ENCODE measurements at regions not wholly inside any gene's neighbourhood (a gene's known extent, or its start where the extent isn't known, plus 50 kb on each side); places are given as distances from the start of the nearest gene placed in this dataset.

DNA sequence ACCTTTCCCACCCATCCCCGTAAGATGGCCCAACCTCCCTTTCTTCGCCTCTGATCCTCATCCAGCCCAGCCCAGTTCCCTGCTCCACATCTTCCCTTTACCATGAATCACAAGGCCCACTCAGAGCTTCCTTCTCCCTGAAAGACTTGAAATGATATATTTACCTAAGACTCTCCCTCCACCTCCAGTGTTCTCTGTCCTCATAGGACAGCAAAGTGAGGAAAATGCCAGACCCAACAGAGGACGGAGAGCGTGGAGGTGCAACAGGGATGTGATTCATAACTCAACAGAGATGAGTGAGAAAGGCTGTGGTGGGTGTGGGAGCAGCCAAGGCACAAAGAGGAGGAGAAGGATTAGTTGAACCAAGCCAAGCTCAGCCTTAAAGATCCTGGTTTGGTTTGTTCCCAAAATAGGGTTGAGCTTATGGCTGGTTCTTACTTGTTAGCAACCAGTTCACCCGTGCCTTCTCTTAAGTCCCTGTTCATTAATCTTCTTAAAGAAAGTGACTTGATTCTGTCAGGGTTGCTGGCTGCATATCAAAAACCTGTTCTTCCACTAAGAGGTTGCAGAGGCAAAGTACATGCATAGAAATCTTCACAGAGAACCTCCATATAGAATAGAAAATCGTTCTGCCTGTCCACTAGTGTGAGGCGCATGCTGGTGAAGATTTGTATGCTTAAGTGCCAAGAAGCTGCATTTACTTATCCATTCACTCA lies 183.2 kb downstream of the ACTL7B start:
- 29% methylated on average over 7 of the region's 7 CpGs for WGBS (ENCODE audit: low lambda C conversion rate)
- intact Hi-C loops (cut with micrococcal nuclease; ENCODE audit: unreplicated experiment) (loop anchor here (10.0 kb wide), 1 partner anchor 258 kb away; no protein-coding TSS in a partner anchor), in situ Hi-C loops (cut with HindIII; ENCODE audit: extremely low pct_ligation_motif_present, low pct_unique_long_range_greater_than_20kb) (no loop called here)
- CTCF ChIA-PET (ENCODE audit: low intra/inter-chr PET ratio, low total read pairs) = no interaction called here
- Histone ChIP-seq H3K79me2 (ENCODE audit: insufficient read depth, low read length) (no peaks in the 10 kb centered on the region), H3K9me3 (ENCODE audit: low read length) (no peaks in the 10 kb centered on the region), H3K36me3 (replicated peaks in 1 of 2; ENCODE audit: control insufficient read depth in 1 of 2, insufficient read depth in 2 of 2, low read length in 2 of 2) (no peaks in the 10 kb centered on the region), H3K9ac (ENCODE audit: insufficient read depth, low read depth, low read length) (no peak overlapping the region), H3K4me3 (replicated peaks in 1 of 3; ENCODE audit: insufficient read depth in 1 of 3, low read depth in 2 of 3, low read length in 3 of 3) (no peak overlapping the region), H2AFZ (ENCODE audit: low read length) (no peak overlapping the region), H3K27ac (ENCODE audit: extremely low read length, insufficient read depth, low read length) (no peak overlapping the region), H3K4me1 (ENCODE audit: insufficient read depth, low read length) (no peaks in the 10 kb centered on the region), H4K20me1 (ENCODE audit: insufficient read depth, low read length) (no peaks in the 10 kb centered on the region), H3K4me2 (ENCODE audit: low read depth, low read length) (no peak overlapping the region), H3K27me3 (ENCODE audit: control insufficient read depth in 1 of 2, insufficient read depth in 2 of 2, low read length in 2 of 2) (peaks cover 1 to 4% of the 10 kb centered on the region in 2 experiments; a peak in 3 of 5 replicates)
- DNase-seq (ENCODE audit: low spot score) = no peak
- ATAC-seq = no peak
- no peak for FAIRE-seq
- no TSS peak for BruUV-seq (replicated peaks)
- POLR2A ChIA-PET = no interaction called here
- TF ChIP-seq MIER3 (CRISPR knock-in tag; IDR thresholded peaks at IDR 0.05; ENCODE audit: borderline replicate concordance) = no peak
- no peak for TF ChIP-seq SYNCRIP (IDR thresholded peaks at IDR 0.05; ENCODE audit: insufficient read depth, low read depth, low read length)
- no peak for TF ChIP-seq TEAD3 (CRISPR knock-in tag; optimal IDR thresholded peaks at IDR 0.05; ENCODE audit: borderline replicate concordance)
- TF ChIP-seq U2AF2 (IDR thresholded peaks at IDR 0.05; ENCODE audit: low read depth, low read length) = no peak
- TF ChIP-seq ZNF329 (CRISPR knock-in tag; IDR thresholded peaks at IDR 0.05; ENCODE audit: low read depth) = no peak
- TF ChIP-seq IRX3 (CRISPR knock-in tag; IDR thresholded peaks at IDR 0.05; ENCODE audit: borderline replicate concordance, low read depth) = no peak
- no peak for TF ChIP-seq TOE1 (CRISPR knock-in tag; IDR thresholded peaks at IDR 0.05)
- no peak for TF ChIP-seq ZNF572 (CRISPR knock-in tag; IDR thresholded peaks at IDR 0.05)
- no peak for TF ChIP-seq ZNF713 (CRISPR knock-in tag; IDR thresholded peaks at IDR 0.05)
- TF ChIP-seq BORCS8-MEF2B (CRISPR knock-in tag; IDR thresholded peaks at IDR 0.05) = no peak
- TF ChIP-seq ZNF746 (CRISPR knock-in tag; IDR thresholded peaks at IDR 0.05) = no peak
- no peak for TF ChIP-seq ZNF530 (CRISPR knock-in tag; IDR thresholded peaks at IDR 0.05; ENCODE audit: low read depth)
- TF ChIP-seq ZNF749 (CRISPR knock-in tag; IDR thresholded peaks at IDR 0.05; ENCODE audit: borderline replicate concordance) = no peak
- TF ChIP-seq, protein P1, sequence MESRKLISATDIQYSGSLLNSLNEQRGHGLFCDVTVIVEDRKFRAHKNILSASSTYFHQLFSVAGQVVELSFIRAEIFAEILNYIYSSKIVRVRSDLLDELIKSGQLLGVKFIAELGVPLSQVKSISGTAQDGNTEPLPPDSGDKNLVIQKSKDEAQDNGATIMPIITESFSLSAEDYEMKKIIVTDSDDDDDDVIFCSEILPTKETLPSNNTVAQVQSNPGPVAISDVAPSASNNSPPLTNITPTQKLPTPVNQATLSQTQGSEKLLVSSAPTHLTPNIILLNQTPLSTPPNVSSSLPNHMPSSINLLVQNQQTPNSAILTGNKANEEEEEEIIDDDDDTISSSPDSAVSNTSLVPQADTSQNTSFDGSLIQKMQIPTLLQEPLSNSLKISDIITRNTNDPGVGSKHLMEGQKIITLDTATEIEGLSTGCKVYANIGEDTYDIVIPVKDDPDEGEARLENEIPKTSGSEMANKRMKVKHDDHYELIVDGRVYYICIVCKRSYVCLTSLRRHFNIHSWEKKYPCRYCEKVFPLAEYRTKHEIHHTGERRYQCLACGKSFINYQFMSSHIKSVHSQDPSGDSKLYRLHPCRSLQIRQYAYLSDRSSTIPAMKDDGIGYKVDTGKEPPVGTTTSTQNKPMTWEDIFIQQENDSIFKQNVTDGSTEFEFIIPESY (CRISPR knock-in tag; IDR thresholded peaks at IDR 0.05) = no peak
- TF ChIP-seq, protein P2, sequence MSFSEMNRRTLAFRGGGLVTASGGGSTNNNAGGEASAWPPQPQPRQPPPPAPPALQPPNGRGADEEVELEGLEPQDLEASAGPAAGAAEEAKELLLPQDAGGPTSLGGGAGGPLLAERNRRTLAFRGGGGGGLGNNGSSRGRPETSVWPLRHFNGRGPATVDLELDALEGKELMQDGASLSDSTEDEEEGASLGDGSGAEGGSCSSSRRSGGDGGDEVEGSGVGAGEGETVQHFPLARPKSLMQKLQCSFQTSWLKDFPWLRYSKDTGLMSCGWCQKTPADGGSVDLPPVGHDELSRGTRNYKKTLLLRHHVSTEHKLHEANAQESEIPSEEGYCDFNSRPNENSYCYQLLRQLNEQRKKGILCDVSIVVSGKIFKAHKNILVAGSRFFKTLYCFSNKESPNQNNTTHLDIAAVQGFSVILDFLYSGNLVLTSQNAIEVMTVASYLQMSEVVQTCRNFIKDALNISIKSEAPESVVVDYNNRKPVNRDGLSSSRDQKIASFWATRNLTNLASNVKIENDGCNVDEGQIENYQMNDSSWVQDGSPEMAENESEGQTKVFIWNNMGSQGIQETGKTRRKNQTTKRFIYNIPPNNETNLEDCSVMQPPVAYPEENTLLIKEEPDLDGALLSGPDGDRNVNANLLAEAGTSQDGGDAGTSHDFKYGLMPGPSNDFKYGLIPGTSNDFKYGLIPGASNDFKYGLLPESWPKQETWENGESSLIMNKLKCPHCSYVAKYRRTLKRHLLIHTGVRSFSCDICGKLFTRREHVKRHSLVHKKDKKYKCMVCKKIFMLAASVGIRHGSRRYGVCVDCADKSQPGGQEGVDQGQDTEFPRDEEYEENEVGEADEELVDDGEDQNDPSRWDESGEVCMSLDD (CRISPR knock-in tag; IDR thresholded peaks at IDR 0.05; ENCODE audit: borderline replicate concordance) = no peak
- TF ChIP-seq, protein P3, sequence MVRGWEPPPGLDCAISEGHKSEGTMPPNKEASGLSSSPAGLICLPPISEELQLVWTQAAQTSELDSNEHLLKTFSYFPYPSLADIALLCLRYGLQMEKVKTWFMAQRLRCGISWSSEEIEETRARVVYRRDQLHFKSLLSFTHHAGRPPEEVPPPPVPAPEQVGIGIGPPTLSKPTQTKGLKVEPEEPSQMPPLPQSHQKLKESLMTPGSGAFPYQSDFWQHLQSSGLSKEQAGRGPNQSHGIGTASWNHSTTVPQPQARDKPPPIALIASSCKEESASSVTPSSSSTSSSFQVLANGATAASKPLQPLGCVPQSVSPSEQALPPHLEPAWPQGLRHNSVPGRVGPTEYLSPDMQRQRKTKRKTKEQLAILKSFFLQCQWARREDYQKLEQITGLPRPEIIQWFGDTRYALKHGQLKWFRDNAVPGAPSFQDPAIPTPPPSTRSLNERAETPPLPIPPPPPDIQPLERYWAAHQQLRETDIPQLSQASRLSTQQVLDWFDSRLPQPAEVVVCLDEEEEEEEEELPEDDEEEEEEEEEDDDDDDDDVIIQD (CRISPR knock-in tag; IDR thresholded peaks at IDR 0.05; ENCODE audit: low read depth) = no peak
- TF ChIP-seq PCBP2 (optimal IDR thresholded peaks at IDR 0.05; ENCODE audit: low read depth, low read length, poor library complexity, severe bottlenecking) = no peak
- TF ChIP-seq ZBTB20 (CRISPR knock-in tag; IDR thresholded peaks at IDR 0.05; ENCODE audit: borderline replicate concordance, low read depth) = no peak
- TF ChIP-seq ZNF317 (CRISPR knock-in tag; IDR thresholded peaks at IDR 0.05) = no peak
- TF ChIP-seq ZFP36L1 (CRISPR knock-in tag; IDR thresholded peaks at IDR 0.05) = no peak

All from HepG2 (cell line).